Stimulated activated naive CD8-positive, alpha-beta T cell treated with anti-CD3 and anti-CD28 coated beads, Interleukin-15, Interleukin-2, amounts not matched to agents 100 ng/mL and 50 ng/mL, for 24 hours (primary cell): ENCODE measurements at regions not wholly inside any gene's neighbourhood (a gene's known extent, or its start where the extent isn't known, plus 50 kb on each side); places are given as distances from the start of the nearest gene placed in this dataset.

Source experiments
- H3K27ac Mint-ChIP-seq: one replicate; pipeline ENCODE4 v1.8.0; 2021; ENCODE audit warnings: mild to moderate bottlenecking, mixed read lengths
- H3K27me3 Mint-ChIP-seq: one replicate; pipeline ENCODE4 v1.8.0; 2021; ENCODE audit warnings: mixed read lengths
- H3K36me3 Mint-ChIP-seq: one replicate; pipeline ENCODE4 v1.8.0; 2021; ENCODE audit warnings: low read depth, mixed read lengths
- H3K4me1 Mint-ChIP-seq: one replicate; pipeline ENCODE4 v1.8.0; 2021; ENCODE audit warnings: low read depth, mixed read lengths
- H3K4me3 Mint-ChIP-seq: one replicate; pipeline ENCODE4 v1.8.0; 2021; ENCODE audit warnings: mild to moderate bottlenecking, mixed read lengths
- H3K9me3 Mint-ChIP-seq: one replicate; pipeline ENCODE4 v1.8.0; 2021; ENCODE audit warnings: mixed read lengths

DNA sequence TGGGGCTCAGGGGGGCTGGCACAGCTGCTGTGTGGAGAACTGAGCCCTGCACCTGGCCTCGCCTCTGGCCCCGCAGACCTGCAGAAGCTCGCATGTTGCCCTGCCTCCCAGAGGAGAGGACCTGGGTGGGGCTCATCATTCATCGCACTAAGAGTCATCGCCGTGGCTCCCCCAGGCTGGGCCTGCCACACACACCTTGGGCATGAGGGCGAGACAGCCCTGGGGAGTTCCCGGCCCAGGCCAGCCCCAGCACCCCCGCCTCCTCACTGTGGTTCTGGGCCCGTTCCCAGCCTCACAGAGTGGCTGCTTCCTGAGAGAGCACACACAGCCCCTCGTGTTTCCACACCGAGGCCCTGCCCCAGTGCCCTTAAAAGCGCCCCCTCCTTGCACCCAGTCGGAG is 694.6 kb downstream of the TBC1D22A start:
- Mint-ChIP-seq H3K4me1 (no peaks in the 10 kb centered on the region), H3K9me3 (peaks cover 14% of the 10 kb centered on the region), H3K4me3 (no peak overlapping the region), H3K36me3 (peaks cover 7% of the 10 kb centered on the region), H3K27ac (no peak overlapping the region), H3K27me3 (peaks cover 11% of the 10 kb centered on the region)

- Mint-ChIP-seq H3K4me1 (no peaks in the 10 kb centered on the region), H3K9me3 (peaks cover 14% of the 10 kb centered on the region), H3K36me3 (peaks cover 7% of the 10 kb centered on the region), H3K27me3 (peaks cover 9% of the 10 kb centered on the region), H3K4me3 (no peak overlapping the region), H3K27ac (no peak overlapping the region)
Measured at GRCh38 chr22:47456031-47456430, 693.6 kb downstream of the TBC1D22A start.

DNA sequence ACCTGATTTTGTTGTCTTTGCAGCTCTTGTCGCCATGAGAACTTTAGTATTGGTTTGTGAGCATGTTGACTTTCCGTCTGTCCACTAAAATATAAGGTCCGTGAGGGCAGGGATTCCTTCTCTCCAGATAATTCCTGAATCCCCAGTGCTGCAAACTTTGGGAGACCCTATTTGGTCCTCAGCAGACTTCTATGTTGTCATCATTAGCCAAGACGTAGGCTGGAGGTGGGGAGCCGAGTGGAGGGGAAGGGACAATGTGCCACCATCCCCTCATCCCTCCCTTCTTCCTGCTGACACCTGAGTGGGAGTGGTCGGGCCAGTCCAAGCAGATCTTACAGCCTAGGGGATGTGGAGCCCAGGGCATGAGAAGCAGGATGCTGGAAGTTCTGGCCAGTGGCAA is 690.6 kb downstream of the TBC1D22A start:
- no peak overlapping the region for H3K4me3 Mint-ChIP-seq
- H3K27ac Mint-ChIP-seq = no peak overlapping the region
- H3K27me3 Mint-ChIP-seq = peaks cover 5% of the 10 kb centered on the region
- H3K4me1 Mint-ChIP-seq = no peaks in the 10 kb centered on the region
- H3K36me3 Mint-ChIP-seq = peaks cover 7% of the 10 kb centered on the region
- peaks cover 14% of the 10 kb centered on the region for H3K9me3 Mint-ChIP-seq

GRCh38 chr22:47452184-47452583 is 689.7 kb downstream of the TBC1D22A start:
- Mint-ChIP-seq H3K4me1 (no peaks in the 10 kb centered on the region), H3K4me3 (no peak overlapping the region), H3K36me3 (peaks cover 7% of the 10 kb centered on the region), H3K27me3 (peaks cover 5% of the 10 kb centered on the region), H3K9me3 (peaks cover 14% of the 10 kb centered on the region), H3K27ac (no peak overlapping the region)

- Mint-ChIP-seq H3K27me3 (peaks cover 5% of the 10 kb centered on the region), H3K4me3 (no peak overlapping the region), H3K4me1 (no peaks in the 10 kb centered on the region), H3K36me3 (peaks cover 7% of the 10 kb centered on the region), H3K9me3 (peaks cover 14% of the 10 kb centered on the region), H3K27ac (no peak overlapping the region)
Measured at GRCh38 chr22:47450876-47451475, 688.5 kb downstream of the TBC1D22A start.

GRCh38 chr22:47449508-47450270 is 687.2 kb downstream of the TBC1D22A start:
- no peak overlapping the region for H3K27ac Mint-ChIP-seq
- peaks cover 7% of the 10 kb centered on the region for H3K36me3 Mint-ChIP-seq
- H3K4me1 Mint-ChIP-seq = no peaks in the 10 kb centered on the region
- peaks cover 14% of the 10 kb centered on the region for H3K9me3 Mint-ChIP-seq
- peaks cover 10% of the 10 kb centered on the region for H3K27me3 Mint-ChIP-seq
- H3K4me3 Mint-ChIP-seq = no peak overlapping the region

GRCh38 chr22:47448231-47449223 is 686.1 kb downstream of the TBC1D22A start:
- Mint-ChIP-seq H3K27me3 (peaks cover 10% of the 10 kb centered on the region), H3K4me1 (no peaks in the 10 kb centered on the region), H3K27ac (no peak overlapping the region), H3K9me3 (peaks cover 8% of the 10 kb centered on the region), H3K4me3 (no peak overlapping the region), H3K36me3 (no peaks in the 10 kb centered on the region)

DNA sequence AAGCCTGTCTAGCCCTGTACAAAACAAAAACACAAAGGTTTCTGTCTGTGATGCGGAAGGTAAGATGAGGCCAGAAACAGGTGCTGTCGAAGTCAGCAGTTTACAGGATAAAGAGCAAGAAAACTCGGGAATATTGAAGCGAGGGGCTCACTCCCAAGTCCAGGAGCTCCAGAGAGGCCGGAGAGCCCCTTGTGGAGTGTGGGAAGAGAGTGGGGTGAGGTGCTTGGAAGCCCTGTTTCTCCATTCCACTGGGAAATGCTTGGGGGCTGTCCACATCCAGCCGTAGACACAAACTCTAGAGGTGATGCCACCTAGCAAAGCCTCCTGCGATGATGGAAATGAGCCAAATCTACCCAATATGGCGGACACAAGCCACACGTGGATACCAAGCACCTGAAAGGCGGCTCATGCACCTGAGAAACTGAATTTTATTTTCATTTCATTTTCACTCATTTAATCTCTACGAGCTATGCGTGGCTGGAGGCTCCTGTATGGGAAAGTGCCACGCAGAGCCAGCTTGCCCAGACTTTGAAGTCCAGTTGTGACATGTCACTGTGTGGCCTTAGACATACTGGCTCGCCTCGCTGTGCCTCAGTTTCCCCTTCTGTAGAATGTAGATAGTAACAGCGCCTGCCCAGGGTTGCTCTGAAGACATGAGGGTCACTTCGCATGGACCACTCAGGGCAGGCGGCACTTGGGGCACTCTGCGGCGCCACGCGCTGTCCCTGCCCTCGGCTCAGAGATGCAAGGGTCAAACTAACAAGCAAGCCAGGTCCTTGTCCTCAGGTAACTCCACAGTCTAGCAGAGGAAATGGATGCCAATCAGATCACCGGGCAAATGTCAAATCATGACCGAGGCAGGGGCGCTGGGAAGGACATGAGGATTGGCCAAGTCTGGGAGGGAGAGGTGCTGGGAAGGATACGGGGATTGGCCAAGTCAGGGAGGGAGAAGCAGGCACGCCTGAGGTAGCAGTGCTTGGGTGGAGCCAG is 684.7 kb downstream of the TBC1D22A start:
- no peaks in the 10 kb centered on the region for H3K36me3 Mint-ChIP-seq
- no peak overlapping the region for H3K4me3 Mint-ChIP-seq
- H3K4me1 Mint-ChIP-seq = no peaks in the 10 kb centered on the region
- no peak overlapping the region for H3K27ac Mint-ChIP-seq
- H3K9me3 Mint-ChIP-seq = peaks cover 4% of the 10 kb centered on the region
- H3K27me3 Mint-ChIP-seq = peaks cover 5% of the 10 kb centered on the region

- Mint-ChIP-seq H3K4me3 (no peak overlapping the region), H3K27ac (no peak overlapping the region), H3K9me3 (peaks cover 4% of the 10 kb centered on the region), H3K27me3 (peaks cover 5% of the 10 kb centered on the region), H3K4me1 (no peaks in the 10 kb centered on the region), H3K36me3 (no peaks in the 10 kb centered on the region)
Measured at GRCh38 chr22:47446331-47446730, 683.9 kb downstream of the TBC1D22A start.

DNA sequence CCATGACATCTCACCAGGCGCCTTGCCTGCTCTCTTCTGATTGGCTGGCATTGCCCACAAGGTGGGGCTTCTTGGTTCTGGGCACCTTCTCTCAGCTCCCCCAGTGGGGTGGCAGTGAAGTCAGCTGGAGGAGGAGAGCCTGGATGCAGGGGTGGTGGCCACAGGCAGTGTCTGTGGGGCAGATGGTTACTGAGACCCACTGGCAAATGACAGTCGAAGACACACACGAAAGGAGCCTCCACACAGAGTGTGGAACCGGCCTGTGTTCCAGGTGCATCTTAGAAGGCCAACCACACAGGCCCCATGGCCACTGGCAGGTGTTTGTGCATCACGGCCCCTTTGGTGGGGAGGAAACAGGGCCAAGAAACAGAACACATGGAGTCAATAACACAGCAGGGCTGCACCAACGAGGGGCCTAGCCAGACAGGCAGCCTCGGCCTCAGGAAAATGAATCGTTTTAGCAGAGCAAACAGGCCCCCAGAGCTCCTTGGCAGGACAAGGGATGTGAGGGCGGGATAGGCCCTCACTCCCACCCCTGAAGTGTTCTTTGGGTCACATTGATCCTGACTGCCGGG is 683.4 kb downstream of the TBC1D22A start:
- Mint-ChIP-seq H3K27me3 (peaks cover 5% of the 10 kb centered on the region), H3K9me3 (peaks cover 4% of the 10 kb centered on the region), H3K4me1 (no peaks in the 10 kb centered on the region), H3K27ac (no peak overlapping the region), H3K4me3 (no peak overlapping the region), H3K36me3 (no peaks in the 10 kb centered on the region)

GRCh38 chr22:47445212-47445611 is 682.8 kb downstream of the TBC1D22A start:
- H3K4me1 Mint-ChIP-seq = no peaks in the 10 kb centered on the region
- no peaks in the 10 kb centered on the region for H3K36me3 Mint-ChIP-seq
- no peak overlapping the region for H3K27ac Mint-ChIP-seq
- peaks cover 7% of the 10 kb centered on the region for H3K9me3 Mint-ChIP-seq
- H3K27me3 Mint-ChIP-seq = peaks cover 5% of the 10 kb centered on the region
- H3K4me3 Mint-ChIP-seq = no peak overlapping the region

DNA sequence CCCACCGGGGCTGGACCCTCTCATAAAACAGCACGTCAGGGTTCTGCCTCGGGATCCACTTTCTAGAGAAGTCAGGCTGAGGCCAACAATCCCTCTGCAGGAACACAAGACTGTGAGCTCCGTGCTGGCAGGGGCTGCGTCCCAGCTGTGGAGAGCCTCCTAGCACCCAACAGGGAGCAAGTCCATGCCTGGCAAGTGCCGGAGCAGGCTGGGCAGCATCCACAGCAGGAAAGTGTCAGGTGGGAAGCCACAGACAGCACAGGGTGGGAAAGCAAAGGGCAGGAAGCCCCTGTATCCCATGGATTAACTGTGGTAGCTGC is 682.3 kb downstream of the TBC1D22A start:
- Mint-ChIP-seq H3K9me3 (peaks cover 10% of the 10 kb centered on the region), H3K36me3 (no peaks in the 10 kb centered on the region)

DNA sequence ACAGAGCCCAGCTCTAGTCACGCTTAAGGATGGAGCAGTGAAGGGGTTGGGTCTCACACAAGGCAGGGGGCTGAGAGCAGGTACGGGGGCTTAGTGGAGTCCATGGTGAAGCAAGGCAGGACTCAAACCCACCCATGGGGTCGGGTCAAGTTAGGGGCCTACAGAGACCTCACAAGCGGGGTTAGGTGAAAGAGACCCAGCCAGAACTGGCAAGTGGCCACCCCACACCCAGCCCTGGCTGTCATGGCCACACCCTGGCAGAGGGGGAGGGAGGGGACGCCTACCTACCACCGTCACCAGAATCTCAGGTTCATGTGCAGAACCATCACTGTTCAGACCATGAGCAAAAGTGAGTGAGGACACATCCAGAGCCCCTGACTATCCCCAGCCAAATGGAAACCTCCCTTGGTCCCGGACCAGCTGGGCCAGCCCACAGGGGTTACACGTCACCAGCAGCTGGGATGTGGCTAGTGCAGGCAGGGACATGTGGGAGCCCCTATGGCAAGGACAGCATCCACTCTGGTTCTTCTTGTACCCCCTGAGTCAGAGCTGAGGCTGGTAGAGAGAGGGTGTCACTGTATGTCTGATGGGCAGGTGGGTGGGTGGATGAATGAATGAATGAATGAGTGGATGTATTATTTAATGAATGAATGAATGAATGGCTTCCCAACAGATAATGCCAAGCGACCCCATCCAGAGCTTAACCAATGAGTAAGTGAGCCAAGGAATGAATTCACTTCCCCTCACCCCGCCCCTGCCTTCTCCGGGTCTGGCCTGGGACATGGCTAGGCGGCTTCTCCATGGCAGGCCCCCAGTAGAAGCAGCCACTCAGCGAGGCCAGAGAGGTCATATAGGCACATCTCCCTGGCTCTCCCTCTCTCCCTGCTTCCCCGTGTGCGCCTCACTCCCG is 681.6 kb downstream of the TBC1D22A start:
- no peaks in the 10 kb centered on the region for H3K36me3 Mint-ChIP-seq
- peaks cover 5% of the 10 kb centered on the region for H3K27me3 Mint-ChIP-seq
- H3K4me3 Mint-ChIP-seq = no peak overlapping the region
- H3K9me3 Mint-ChIP-seq = peaks cover 10% of the 10 kb centered on the region
- H3K27ac Mint-ChIP-seq = no peak overlapping the region
- H3K4me1 Mint-ChIP-seq = no peaks in the 10 kb centered on the region

More for the DNA sequence above, 682.3 kb downstream of the TBC1D22A start:
- no peaks in the 10 kb centered on the region for H3K4me1 Mint-ChIP-seq
- H3K27ac Mint-ChIP-seq = no peak overlapping the region
- H3K4me3 Mint-ChIP-seq = no peak overlapping the region
- H3K27me3 Mint-ChIP-seq = peaks cover 5% of the 10 kb centered on the region
